H1 (cell line): ENCODE measurements at regions not wholly inside any gene's neighbourhood (a gene's known extent, or its start where the extent isn't known, plus 50 kb on each side); places are given as distances from the start of the nearest gene placed in this dataset.

Source experiments
- CTCF ChIA-PET: fragments of 300-600 bp; sonication (Branson Sonifier 250); formaldehyde crosslinking; loops from one replicate; lab custom pipeline; 2021; ENCODE audit not compliant: partially characterized antibody; lab: Charles Lee
- POLR2A ChIA-PET: fragments of 300-600 bp; sonication (Branson Sonifier 250); formaldehyde crosslinking; loops from one replicate; lab custom pipeline; 2021; ENCODE audit warnings: inconsistent platforms; ENCODE audit not compliant: partially characterized antibody; lab: Charles Lee
- DNase-seq, 2 experiments: peaks; one replicate each; pipeline versions ENCODE4 v3.0.0 to v3.0.0-alpha.2; 2010 to 2022; ENCODE audit warnings: low spot score in 2 of 2, low read depth in 1 of 2, mixed read lengths in 1 of 2
- FAIRE-seq: peaks from 2 replicates; lab custom pipeline; 2011; peaks lifted over from hg19 to GRCh38; lab: Jason Lieb, UNC
- H2AFZ ChIP-seq: 2 replicates; pipeline ENCODE4 v1.8.1; 2012; ENCODE audit warnings: low read length, inconsistent platforms
- H2AK5ac ChIP-seq: 2 replicates; pipeline ENCODE4 v1.6.1; 2013; ENCODE audit warnings: low read depth, low read length
- H2BK120ac ChIP-seq: replicated peaks from 2 replicates; pipeline ENCODE3; 2013; ENCODE audit warnings: low read depth, low read length, inconsistent platforms
- H2BK12ac ChIP-seq: 2 replicates; pipeline ENCODE4 v1.6.1; 2013; ENCODE audit warnings: low read depth, low read length
- H2BK15ac ChIP-seq: 2 replicates; pipeline ENCODE4 v1.6.1; 2013; ENCODE audit warnings: low read length
- H2BK20ac ChIP-seq: 2 replicates; pipeline ENCODE4 v1.6.1; 2013; ENCODE audit warnings: low read length
- H2BK5ac ChIP-seq: 2 replicates; pipeline ENCODE4 v1.6.1; 2013; ENCODE audit warnings: low read depth, low read length
- H3K14ac ChIP-seq: 2 replicates; pipeline ENCODE4 v1.6.1; 2013; ENCODE audit warnings: inconsistent platforms; ENCODE audit not compliant: insufficient read length
- H3K18ac ChIP-seq: 2 replicates; pipeline ENCODE4 v1.6.1; 2013; ENCODE audit warnings: low read length; ENCODE audit errors: extremely low read depth
- H3K23ac ChIP-seq: 2 replicates; pipeline ENCODE4 v1.6.1; 2013; ENCODE audit warnings: inconsistent platforms; ENCODE audit not compliant: insufficient read length
- H3K23me2 ChIP-seq: 2 replicates; pipeline ENCODE4 v1.6.1; 2013; ENCODE audit warnings: low read depth, low read length
- H3K27ac ChIP-seq: 2 replicates; pipeline ENCODE4 v1.6.1; 2011; ENCODE audit warnings: low read depth, low read length, inconsistent platforms
- H3K27me3 ChIP-seq, 4 experiments: replicated peaks in 1 of 4; 1 replicate in 1 of 4; 2 replicates in 3 of 4; pipeline versions ENCODE4 v1.6.1 to v1.8.1; 2011 to 2013; ENCODE audit warnings: low read length in 3 of 4, mild to moderate bottlenecking in 3 of 4, inconsistent platforms in 2 of 4, mixed read lengths in 2 of 4, moderate library complexity in 1 of 4; ENCODE audit not compliant: control insufficient read depth in 3 of 4, insufficient read depth in 3 of 4; ENCODE audit errors: extremely low read depth in 1 of 4
- H3K36me3 ChIP-seq, 4 experiments: 2 replicates each; pipeline versions ENCODE4 v1.6.1 to v1.8.1; 2011 to 2013; ENCODE audit warnings: mild to moderate bottlenecking in 4 of 4, low read length in 3 of 4, moderate library complexity in 2 of 4, control low read depth in 1 of 4, inconsistent platforms in 1 of 4; ENCODE audit not compliant: insufficient read depth in 4 of 4, control insufficient read depth in 2 of 4
- H3K4ac ChIP-seq: replicated peaks from 2 replicates; pipeline ENCODE3; 2013; ENCODE audit warnings: low read length, low read depth, mixed read lengths, inconsistent platforms; ENCODE audit not compliant: insufficient read length
- H3K4me1 ChIP-seq, 4 experiments: replicated peaks in 1 of 4; 1 replicate in 1 of 4; 2 replicates in 3 of 4; pipeline versions ENCODE4 v1.6.1 to v1.8.1; 2011 to 2013; ENCODE audit warnings: low read length in 3 of 4, inconsistent platforms in 2 of 4, mixed read lengths in 1 of 4; ENCODE audit not compliant: insufficient read depth in 4 of 4, control insufficient read depth in 3 of 4
- H3K4me2 ChIP-seq, 2 experiments: 2 replicates each; pipeline versions ENCODE4 v1.6.1 to v1.8.1; 2011 to 2013; ENCODE audit warnings: low read depth in 2 of 2, low read length in 2 of 2, control low read depth in 1 of 2, inconsistent platforms in 1 of 2, mild to moderate bottlenecking in 1 of 2; ENCODE audit not compliant: insufficient read depth in 1 of 2
- H3K4me3 ChIP-seq, 4 experiments: fragments of 200-600, 300-600 bp in 1 of 4; sonication (generic), shearing (Covaris generic), sonication (Bioruptor Twin) in 1 of 4; 2 replicates each; pipeline versions ENCODE4 v1.5.1 to v1.8.1; 2011 to 2016; ENCODE audit warnings: low read length in 4 of 4, low read depth in 3 of 4, control low read depth in 2 of 4, inconsistent platforms in 2 of 4, mild to moderate bottlenecking in 2 of 4, mixed read lengths in 1 of 4, moderate library complexity in 1 of 4; ENCODE audit not compliant: insufficient read depth in 2 of 4; ENCODE audit errors: extremely low read depth in 1 of 4
- H3K56ac ChIP-seq: replicated peaks from 2 replicates; pipeline ENCODE3; 2013; ENCODE audit warnings: low read depth, mild to moderate bottlenecking, mixed read lengths, low read length, inconsistent platforms; ENCODE audit not compliant: insufficient read length
- H3K79me1 ChIP-seq: 2 replicates; pipeline ENCODE4 v1.6.1; 2013; ENCODE audit warnings: low read depth, low read length, control low read depth
- H3K79me2 ChIP-seq, 2 experiments: 2 replicates each; pipeline versions ENCODE4 v1.6.1 to v1.8.1; 2012 to 2013; ENCODE audit warnings: low read length in 2 of 2, mild to moderate bottlenecking in 2 of 2, inconsistent platforms in 1 of 2; ENCODE audit not compliant: insufficient read depth in 2 of 2, control insufficient read depth in 1 of 2
- H3K9ac ChIP-seq, 4 experiments: replicated peaks in 1 of 4; 1 replicate in 1 of 4; 2 replicates in 3 of 4; pipeline versions ENCODE4 v1.6.1 to v1.8.1; 2011 to 2013; ENCODE audit warnings: low read depth in 3 of 4, low read length in 3 of 4, control low read depth in 2 of 4, mild to moderate bottlenecking in 2 of 4, moderate library complexity in 2 of 4, inconsistent platforms in 1 of 4; ENCODE audit errors: extremely low read depth in 1 of 4
- H3K9me3 ChIP-seq, 2 experiments: 2 replicates each; pipeline versions ENCODE4 v1.6.1 to v1.8.1; 2012 to 2013; ENCODE audit warnings: mild to moderate bottlenecking in 2 of 2, moderate library complexity in 2 of 2, control low read depth in 1 of 2, inconsistent platforms in 1 of 2, low read depth in 1 of 2, low read length in 1 of 2, mixed read lengths in 1 of 2; ENCODE audit not compliant: insufficient read depth in 2 of 2
- H4K20me1 ChIP-seq, 2 experiments: replicated peaks in 1 of 2; 2 replicates each; pipeline versions ENCODE3 to v1.8.1; 2011 to 2013; ENCODE audit warnings: inconsistent platforms in 2 of 2, low read length in 2 of 2, mild to moderate bottlenecking in 1 of 2; ENCODE audit not compliant: insufficient read depth in 2 of 2, control insufficient read depth in 1 of 2
- H4K5ac ChIP-seq: 2 replicates; pipeline ENCODE4 v1.6.1; 2013; ENCODE audit warnings: low read length, low read depth, mixed read lengths, inconsistent platforms; ENCODE audit not compliant: insufficient read length
- H4K8ac ChIP-seq: 2 replicates; pipeline ENCODE4 v1.8.0; 2013; ENCODE audit warnings: mild to moderate bottlenecking, moderate library complexity, low read length, inconsistent platforms; ENCODE audit not compliant: insufficient read depth; ENCODE audit errors: extremely low read depth
- H4K91ac ChIP-seq: replicated peaks from 2 replicates; pipeline ENCODE3; 2013; ENCODE audit warnings: low read length, mixed read lengths, inconsistent platforms; ENCODE audit not compliant: insufficient read length
- ATF3 ChIP-seq: IDR thresholded peaks from 2 replicates; pipeline ENCODE4 v1.6.1; 2011; ENCODE audit warnings: low read depth, mild to moderate bottlenecking, low read length; ENCODE audit not compliant: insufficient read depth
- E2F6 ChIP-seq: IDR thresholded peaks from 2 replicates; pipeline ENCODE4 v1.6.1; 2012; ENCODE audit warnings: inconsistent platforms
- PHF8 ChIP-seq: fragments of 200-600 bp; sonication (generic); conservative IDR thresholded peaks from 2 replicates; pipeline ENCODE4 v1.7.1; 2012; ENCODE audit warnings: low read depth, mild to moderate bottlenecking, inconsistent platforms, low read length, moderate library complexity
- SRF ChIP-seq: IDR thresholded peaks from 2 replicates; pipeline ENCODE4 v1.6.1; 2011; ENCODE audit warnings: mild to moderate bottlenecking, low read depth, low read length, moderate library complexity

- Histone ChIP-seq H3K27me3 (no peaks in the 10 kb centered on the region), H2BK20ac (no peak overlapping the region), H3K9ac (no peak overlapping the region), H3K14ac (no peak overlapping the region), H3K4me2 (no peak overlapping the region), H2BK5ac (no peak overlapping the region), H2BK12ac (no peak overlapping the region), H4K5ac (no peak overlapping the region), H4K8ac (no peak overlapping the region), H2BK15ac (no peak overlapping the region), H4K91ac (no peak overlapping the region), H2AK5ac (no peak overlapping the region), H3K23ac (no peak overlapping the region), H2BK120ac (no peak overlapping the region), H3K27ac (no peak overlapping the region), H3K4me3 (no peak overlapping the region), H3K4ac (no peak overlapping the region), H4K20me1 (no peaks in the 10 kb centered on the region), H3K18ac (no peak overlapping the region), H2AFZ (no peak overlapping the region), H3K9me3 (no peaks in the 10 kb centered on the region), H3K23me2 (no peaks in the 10 kb centered on the region; the same call in 1 of the 2 replicates), H3K79me1 (no peaks in the 10 kb centered on the region), H3K4me1 (no peaks in the 10 kb centered on the region), H3K56ac (no peak overlapping the region), H3K36me3 (no peaks in the 10 kb centered on the region), H3K79me2 (no peaks in the 10 kb centered on the region)
- CTCF ChIA-PET = no interaction called here
- no peak for FAIRE-seq
- no peak for TF ChIP-seq SRF
- no peak for TF ChIP-seq E2F6
- TF ChIP-seq ATF3 = no peak
- no peak for TF ChIP-seq PHF8
- POLR2A ChIA-PET = no interaction called here
- no peak for DNase-seq
These were observed 1003.2 kb downstream of the TDRD15 start for GRCh38 chr2:22126978-22127377.
